SHP77 (cell line): ENCODE measurements at regions not wholly inside any gene's neighbourhood (a gene's known extent, or its start where the extent isn't known, plus 50 kb on each side); places are given as distances from the start of the nearest gene placed in this dataset.
"Not testable (repeated sequence)": the region's sequence is repeated elsewhere in the genome, so short reads cannot be mapped to it uniquely, and the experiment has no call there.

Experiments used
- DNase-seq, 2 experiments: peaks; one replicate each; lab custom pipeline; 2025; lab: John Stamatoyannopoulos, UW

DNA sequence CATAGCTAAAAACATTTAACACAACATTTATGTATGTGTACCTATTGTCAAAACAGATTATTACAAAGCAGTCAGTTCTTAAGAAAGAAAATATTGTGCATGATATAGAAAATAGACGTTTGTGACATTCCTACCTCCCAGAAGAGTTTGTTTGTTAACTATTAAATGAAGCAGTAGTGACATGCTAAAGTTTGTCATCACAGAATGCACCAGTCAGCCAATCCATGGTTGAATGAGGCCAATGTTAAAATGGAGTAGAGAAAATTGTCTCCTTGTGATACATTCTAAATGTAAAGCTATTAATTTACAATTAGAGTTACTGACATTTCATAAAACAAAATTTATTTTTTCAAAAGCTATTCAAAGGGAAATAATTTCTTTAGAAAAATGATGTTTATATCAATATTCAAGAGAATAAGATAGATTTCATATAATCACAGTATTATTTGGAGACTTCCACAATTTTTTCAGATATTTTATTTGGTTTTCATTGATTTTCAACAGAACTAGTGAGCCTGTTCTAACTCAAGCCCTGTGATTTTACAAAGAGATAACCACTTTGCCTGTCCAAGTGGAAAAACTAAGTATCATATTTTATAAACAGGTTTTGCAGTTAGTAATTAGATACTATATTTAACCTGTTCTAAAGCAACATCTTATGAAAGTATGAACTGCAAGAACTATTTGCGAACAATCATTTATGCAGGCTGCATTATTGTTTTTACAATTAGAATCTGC, 176.8 kb downstream of the ISL1 start:
- DNase-seq, result no peak

- no peak for DNase-seq
These were observed 183.7 kb downstream of the ISL1 start for GRCh38 chr5:51566953-51567352.

DNA sequence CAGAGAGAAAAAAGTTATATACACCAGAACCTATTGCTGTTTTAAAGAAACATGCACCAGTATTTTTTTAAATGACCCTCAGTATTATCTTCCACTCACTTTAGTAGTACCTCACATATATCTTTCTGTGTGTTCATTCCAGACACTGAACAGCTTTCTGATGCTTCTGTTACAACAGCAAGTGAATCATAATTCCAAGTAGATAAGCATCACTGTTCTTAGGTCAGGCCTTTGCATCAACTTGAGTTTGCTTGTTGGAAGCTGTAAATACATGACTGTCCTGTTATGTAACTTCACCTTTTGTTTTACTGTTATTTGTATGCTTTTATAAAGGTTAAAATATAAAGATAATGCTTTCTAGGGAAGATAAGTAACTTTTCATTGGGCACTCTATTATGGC, 184.4 kb downstream of the ISL1 start:
- no peak for DNase-seq

DNA sequence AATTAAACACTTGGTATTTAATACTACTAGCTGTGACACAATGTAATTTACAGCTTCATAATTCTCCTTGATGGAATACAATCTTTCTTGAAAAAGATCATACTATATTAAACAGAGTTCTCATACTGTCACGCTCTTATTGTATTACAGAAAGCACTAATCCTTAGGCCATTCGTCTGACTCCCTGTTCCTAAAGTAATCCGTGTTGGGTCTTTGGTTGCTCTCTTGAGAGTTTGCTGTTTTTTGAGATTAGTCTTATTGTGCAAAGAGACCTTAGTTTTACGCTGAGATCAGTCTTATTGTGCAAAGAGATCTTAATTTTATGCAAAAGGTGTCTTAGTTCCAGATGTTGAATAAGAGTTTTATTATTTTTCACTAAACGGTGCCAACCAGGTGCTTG, 190.6 kb downstream of the ISL1 start:
- no peak for DNase-seq

- no peak for DNase-seq
These were observed 199.7 kb downstream of the ISL1 start for GRCh38 chr5:51582871-51583394.

GRCh38 chr5:51598026-51598425, 214.8 kb downstream of the ISL1 start:
- DNase-seq, result no peak

- no peak for DNase-seq
These were observed 216.3 kb downstream of the ISL1 start for GRCh38 chr5:51599587-51599986.

- no peak for DNase-seq
These were observed 221.1 kb downstream of the ISL1 start for GRCh38 chr5:51604324-51604723.

GRCh38 chr5:51606921-51607320, 223.7 kb downstream of the ISL1 start:
- no peak for DNase-seq

DNA sequence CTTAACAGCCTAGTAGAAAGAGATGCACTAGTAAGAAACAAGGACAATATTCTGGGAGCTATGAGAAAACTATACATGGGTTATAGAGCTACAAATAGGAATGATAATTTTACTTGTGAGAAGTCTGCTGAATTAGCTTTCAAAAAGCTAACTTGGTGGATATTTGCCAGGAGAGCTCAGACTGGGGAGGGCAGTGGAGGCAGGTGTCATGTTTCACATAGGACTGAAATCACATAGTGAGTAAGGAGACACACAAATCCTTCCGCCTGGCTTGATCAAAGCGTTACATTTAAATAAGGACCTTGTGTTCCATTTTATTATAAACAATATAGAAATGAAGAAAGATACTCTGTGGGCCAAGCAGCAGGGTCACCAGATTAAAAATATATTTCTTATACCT, 235.0 kb downstream of the ISL1 start:
- DNase-seq, result no peak

GRCh38 chr5:51621156-51621555, 237.9 kb downstream of the ISL1 start:
- no peak for DNase-seq

DNA sequence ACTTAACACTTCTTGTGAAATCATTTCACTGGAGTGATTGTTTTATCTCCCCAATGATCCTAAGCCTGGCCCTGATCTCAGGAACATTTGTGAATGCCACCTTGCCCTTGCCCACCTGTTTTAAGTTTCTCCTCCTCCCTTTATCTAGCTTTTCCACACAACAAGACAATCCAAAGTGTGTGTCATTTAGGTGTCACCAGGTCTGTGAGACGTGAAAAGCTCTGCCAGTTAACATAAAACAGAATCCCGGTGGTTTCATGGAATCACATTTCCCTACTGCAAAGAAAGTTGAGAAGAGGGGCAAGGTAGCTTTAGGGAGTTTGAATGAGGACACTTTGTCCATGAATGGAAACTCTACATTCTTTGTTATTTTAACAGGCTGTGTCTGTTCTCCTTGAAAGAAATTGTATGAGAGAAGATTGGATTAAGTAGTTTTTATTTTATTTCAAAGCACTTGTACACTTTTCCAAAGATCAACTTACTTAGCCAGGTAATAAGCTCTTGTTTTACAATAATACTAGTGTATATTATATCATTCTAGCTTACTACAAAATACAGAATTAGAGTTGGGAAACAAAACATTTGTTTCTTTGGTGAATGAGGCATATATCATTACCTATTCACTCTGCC, 239.0 kb downstream of the ISL1 start:
- no peak for DNase-seq

GRCh38 chr5:51625224-51625968, 242.1 kb downstream of the ISL1 start:
- DNase-seq, result no peak

DNA sequence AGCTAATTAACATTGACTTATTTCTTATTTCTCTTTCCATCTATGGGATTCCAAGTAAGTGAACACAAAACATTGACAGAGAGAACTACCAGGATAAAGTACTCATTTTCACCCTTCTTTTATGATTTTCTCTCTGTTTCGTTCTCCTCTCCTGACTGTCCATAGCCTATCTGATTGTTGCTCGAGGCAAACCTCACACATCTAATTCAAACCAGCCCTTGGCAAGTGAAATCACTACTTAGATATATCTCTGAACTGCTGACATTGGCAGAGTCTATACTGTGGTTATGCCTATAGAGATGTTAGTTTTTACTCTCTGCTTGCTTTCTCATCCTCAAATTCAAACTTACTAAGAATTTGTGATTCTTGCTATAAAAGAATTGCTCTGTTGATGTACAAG, 248.8 kb downstream of the ISL1 start:
- DNase-seq, result no peak

DNA sequence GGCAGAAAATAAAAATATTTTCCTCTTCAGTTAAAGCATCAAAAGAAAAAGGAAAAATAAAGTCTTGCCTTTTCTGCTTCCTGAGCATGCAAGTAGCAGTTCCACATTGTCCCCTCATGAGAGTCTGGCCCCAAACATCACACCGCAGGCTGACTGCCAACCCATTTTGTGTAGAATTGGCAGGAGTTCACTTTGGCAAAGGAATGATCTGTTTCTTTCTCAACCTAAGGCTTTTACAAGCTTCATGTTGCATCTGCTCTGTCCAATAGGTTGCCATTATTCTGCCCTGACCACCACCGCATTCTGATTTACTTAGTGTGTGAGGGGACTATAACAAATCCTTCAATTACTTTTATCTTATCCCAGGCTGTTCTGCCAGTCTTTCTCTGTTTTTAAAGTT, 249.5 kb downstream of the ISL1 start:
- no peak for DNase-seq

GRCh38 chr5:51636973-51637372, 253.7 kb downstream of the ISL1 start:
- DNase-seq, result not testable (repeated sequence)

DNA sequence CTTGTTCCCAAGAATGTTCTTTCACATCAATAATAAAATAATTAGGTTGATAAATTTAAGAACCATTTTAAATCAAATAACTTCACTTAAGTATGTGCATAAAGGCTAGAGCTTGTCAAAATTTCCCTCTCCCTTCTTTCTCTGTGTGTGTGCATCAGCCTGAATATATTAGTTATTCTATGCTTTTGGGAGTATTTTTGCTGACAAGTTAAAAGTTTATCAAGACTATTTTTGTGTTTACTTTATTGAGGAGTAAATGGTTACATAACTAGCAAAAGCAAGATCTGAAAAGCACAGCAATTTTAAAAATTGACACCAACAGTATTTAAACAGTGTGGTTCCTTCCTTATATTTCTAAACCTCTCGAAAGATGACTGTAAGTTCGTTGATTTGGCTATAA, 261.7 kb downstream of the ISL1 start:
- DNase-seq, result no peak

GRCh38 chr5:51646482-51646881, 263.2 kb downstream of the ISL1 start:
- DNase-seq, result no peak

- no peak for DNase-seq
These were observed 267.6 kb downstream of the ISL1 start for GRCh38 chr5:51650824-51651223.

- DNase-seq, result no peak
These were observed 268.2 kb downstream of the ISL1 start for GRCh38 chr5:51651476-51651875.

DNA sequence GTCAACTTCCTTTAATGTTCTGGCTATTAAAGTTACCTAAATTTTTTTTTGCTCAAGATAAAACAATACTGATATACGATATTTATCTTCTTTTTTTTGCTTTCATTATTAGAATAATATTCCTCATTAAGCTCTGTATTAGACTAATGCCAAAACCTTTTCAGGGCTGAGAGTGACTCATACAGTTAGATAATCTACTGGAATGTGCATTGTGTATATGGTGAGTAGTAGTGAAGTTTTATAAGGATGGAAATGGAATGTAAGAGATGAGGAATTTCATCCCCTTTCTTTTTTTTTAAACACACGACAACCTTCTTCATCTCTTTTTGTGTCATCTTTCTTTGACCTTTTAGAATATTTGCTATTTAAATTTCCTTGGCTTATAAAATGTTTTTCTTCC, 268.6 kb downstream of the ISL1 start:
- DNase-seq, result no peak

DNA sequence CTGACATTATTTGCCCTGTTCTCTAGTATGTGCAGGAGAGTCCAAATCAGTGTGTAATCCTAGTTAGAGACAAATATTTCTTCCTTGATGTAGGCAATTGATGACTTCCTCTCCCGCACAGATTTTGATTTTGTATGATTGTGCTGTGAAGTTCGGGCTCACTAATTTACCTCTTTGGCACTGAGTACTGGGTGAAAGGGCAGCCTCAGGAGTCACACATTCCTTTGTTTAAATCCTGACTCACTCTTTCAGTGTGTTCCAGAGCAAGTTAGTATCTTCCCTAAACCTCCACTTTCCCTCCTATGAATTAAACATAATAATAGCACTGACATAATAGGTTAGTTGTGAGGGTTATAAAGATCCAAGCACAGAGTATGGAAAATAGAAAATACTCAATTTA, 269.7 kb downstream of the ISL1 start:
- DNase-seq, result no peak
